ENCODE measurements at regions not wholly inside any gene's neighbourhood (a gene's known extent, or its start where the extent isn't known, plus 50 kb on each side); places are given as distances from the start of the nearest gene placed in this dataset.
"Not testable (repeated sequence)": the region's sequence is repeated elsewhere in the genome, so short reads cannot be mapped to it uniquely, and the experiment has no call there.

GRCh38 chrX:155819966-155820491, 61.1 kb upstream of the VAMP7 start:
- Histone ChIP-seq H3K36me3 (ENCODE audit: low read depth) (no peaks in the 10 kb centered on the region), H3K4me3 (no peak overlapping the region), H3K9me3 (peaks cover 10% of the 10 kb centered on the region), H3K4me1 (ENCODE audit: low read depth) (no peaks in the 10 kb centered on the region)
- DNase-seq (peak in 2 of 3 donors; percentile 32 to 77), ATAC-seq (peak; percentile 85)
- intact Hi-C loops (cut with DNase I, micrococcal nuclease), result no loop called here
- TF ChIP-seq, protein P1, sequence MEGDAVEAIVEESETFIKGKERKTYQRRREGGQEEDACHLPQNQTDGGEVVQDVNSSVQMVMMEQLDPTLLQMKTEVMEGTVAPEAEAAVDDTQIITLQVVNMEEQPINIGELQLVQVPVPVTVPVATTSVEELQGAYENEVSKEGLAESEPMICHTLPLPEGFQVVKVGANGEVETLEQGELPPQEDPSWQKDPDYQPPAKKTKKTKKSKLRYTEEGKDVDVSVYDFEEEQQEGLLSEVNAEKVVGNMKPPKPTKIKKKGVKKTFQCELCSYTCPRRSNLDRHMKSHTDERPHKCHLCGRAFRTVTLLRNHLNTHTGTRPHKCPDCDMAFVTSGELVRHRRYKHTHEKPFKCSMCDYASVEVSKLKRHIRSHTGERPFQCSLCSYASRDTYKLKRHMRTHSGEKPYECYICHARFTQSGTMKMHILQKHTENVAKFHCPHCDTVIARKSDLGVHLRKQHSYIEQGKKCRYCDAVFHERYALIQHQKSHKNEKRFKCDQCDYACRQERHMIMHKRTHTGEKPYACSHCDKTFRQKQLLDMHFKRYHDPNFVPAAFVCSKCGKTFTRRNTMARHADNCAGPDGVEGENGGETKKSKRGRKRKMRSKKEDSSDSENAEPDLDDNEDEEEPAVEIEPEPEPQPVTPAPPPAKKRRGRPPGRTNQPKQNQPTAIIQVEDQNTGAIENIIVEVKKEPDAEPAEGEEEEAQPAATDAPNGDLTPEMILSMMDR (IDR thresholded peaks at IDR 0.05), result no peak

GRCh38 chrX:155819525-155819924, 61.6 kb upstream of the VAMP7 start:
- DNase-seq (no peak), ATAC-seq (peak; percentile 34)
- intact Hi-C loops (cut with DNase I, micrococcal nuclease), result no loop called here
- Histone ChIP-seq H3K36me3 (ENCODE audit: low read depth) (no peaks in the 10 kb centered on the region), H3K4me3 (no peak overlapping the region), H3K9me3 (peaks cover 10% of the 10 kb centered on the region), H3K4me1 (ENCODE audit: low read depth) (no peaks in the 10 kb centered on the region)
- TF ChIP-seq, protein P1 (IDR thresholded peaks at IDR 0.05), result no peak

DNA sequence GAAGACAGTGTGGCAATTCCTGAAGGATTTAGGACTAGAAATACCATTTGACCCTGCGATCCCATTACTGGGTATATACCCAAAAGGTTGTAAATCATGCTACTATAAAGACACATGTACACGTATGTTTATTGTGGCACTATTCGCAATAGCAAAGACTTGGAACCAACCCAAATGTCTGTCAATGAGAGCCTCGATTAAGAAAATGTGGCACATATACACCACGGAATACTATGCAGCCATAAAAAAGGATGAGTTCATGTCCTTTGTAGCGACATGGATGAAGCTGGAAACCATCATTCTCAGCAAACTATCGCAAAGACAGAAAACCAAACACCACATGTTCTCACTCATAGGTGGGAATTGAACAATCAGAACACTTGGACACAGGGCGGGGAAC, 66.8 kb upstream of the VAMP7 start:
- H3K36me3 ChIP-seq (ENCODE audit: low read depth); intact Hi-C loops (cut with DNase I, micrococcal nuclease); ATAC-seq; H3K4me1 ChIP-seq (ENCODE audit: low read depth); DNase-seq; H3K4me3 ChIP-seq: not testable (repeated sequence)
- peaks cover 13% of the 10 kb centered on the region for H3K9me3 ChIP-seq

DNA sequence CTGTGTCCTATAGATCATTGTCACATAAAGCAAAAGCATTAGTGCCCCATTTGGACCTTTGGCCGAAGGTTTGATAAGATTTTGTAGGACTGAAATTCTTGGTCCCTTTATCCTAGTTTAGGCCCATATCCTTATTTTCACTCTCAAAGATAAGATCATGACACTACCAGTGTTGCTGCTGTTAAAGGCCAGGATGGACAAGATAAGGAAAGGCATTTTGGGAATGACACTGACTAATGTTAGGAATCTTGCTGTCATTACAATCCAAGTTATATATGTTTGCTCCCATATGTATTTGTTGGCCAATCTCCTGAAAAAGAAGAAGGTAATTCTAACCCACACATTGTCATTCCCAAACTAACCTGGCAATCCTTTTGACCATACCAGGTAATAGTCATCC, 101.3 kb upstream of the VAMP7 start:
- DNase-seq (no peak), ATAC-seq (no peak)
- Histone ChIP-seq H3K4me3 (no peak overlapping the region), H3K9me3 (no peaks in the 10 kb centered on the region), H3K4me1 (ENCODE audit: low read depth) (no peaks in the 10 kb centered on the region), H3K36me3 (ENCODE audit: low read depth) (no peaks in the 10 kb centered on the region)
- TF ChIP-seq, protein P1 (IDR thresholded peaks at IDR 0.05), result no peak
- intact Hi-C loops (cut with DNase I, micrococcal nuclease), result no loop called here

DNA sequence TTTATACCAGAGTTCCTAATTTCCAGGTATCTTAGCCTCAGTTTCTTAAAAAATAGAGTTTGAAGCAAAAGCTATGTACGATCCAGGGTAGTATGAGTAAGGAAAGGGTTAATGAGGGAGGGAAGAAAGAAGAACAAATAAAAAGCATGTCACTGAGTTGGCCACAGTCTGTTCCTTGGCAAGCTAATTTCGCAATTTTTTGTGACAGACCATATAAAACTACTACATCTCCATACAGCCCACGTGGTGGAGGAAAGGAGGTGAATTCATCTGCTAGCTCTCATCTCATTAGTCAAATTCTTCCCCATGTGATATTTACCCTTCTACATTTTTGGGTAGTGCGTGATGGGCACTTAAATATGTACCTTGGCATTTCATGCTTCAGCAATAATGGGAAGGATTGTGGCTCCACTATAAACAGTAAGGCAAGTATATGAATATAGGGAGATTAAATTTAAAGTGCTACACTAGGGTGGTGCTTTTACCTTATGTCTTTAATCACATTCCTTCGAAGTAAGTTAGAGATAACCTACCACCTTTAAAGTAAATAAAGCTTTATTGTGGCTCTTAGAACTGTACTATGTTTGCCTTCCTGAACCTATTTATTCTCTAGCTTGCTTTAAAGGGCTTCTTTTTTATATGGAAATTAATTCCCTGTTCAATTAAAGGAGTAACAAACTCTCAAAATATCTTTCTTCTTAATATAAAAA, 102.1 kb upstream of the VAMP7 start:
- TF ChIP-seq, protein P1 (IDR thresholded peaks at IDR 0.05), result no peak
- no peaks in the 10 kb centered on the region for H3K9me3 ChIP-seq
- H3K36me3 ChIP-seq (ENCODE audit: low read depth), result no peaks in the 10 kb centered on the region
- no peak overlapping the region for H3K4me3 ChIP-seq
- intact Hi-C loops (cut with DNase I, micrococcal nuclease), result no loop called here
- ATAC-seq, result peak; percentile 53
- no peaks in the 10 kb centered on the region for H3K4me1 ChIP-seq (ENCODE audit: low read depth)
- no peak for DNase-seq

DNA sequence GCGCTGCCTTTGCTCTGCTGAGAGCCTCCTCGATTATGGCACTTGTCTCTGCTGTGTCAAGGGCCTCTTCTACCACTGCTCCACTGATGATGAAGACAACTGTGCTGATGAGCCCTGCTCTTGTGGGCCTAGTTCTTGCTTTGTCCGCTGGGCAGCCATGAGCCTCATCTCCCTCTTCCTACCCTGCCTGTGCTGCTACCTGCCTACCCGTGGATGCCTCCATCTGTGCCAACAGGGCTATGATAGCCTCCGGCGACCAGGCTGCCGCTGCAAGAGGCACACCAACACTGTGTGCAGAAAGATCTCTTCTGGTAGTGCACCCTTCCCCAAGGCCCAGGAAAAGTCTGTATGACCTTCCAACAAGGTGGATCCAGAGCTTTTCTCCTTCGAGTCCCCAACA, 106.8 kb upstream of the VAMP7 start:
- Histone ChIP-seq H3K4me3 (no peak overlapping the region), H3K4me1 (ENCODE audit: low read depth) (no peaks in the 10 kb centered on the region), H3K36me3 (ENCODE audit: low read depth) (no peaks in the 10 kb centered on the region), H3K9me3 (no peaks in the 10 kb centered on the region)
- TF ChIP-seq, protein P1 (IDR thresholded peaks at IDR 0.05), result no peak
- ATAC-seq, result no peak
- intact Hi-C loops (cut with DNase I, micrococcal nuclease), result no loop called here
- no peak for DNase-seq

Measured in mucosa of descending colon (tissue), 3 donors.